IMR-90 (cell line): ENCODE measurements at regions not wholly inside any gene's neighbourhood (a gene's known extent, or its start where the extent isn't known, plus 50 kb on each side); places are given as distances from the start of the nearest gene placed in this dataset.

ENCODE experiments used
- ATAC-seq: fragments of 200-7000 bp; cut with Tn5 transposase; 2 replicates; pipeline ENCODE4 v1.9.1; 2020; ENCODE audit warnings: low read depth, mild to moderate bottlenecking, moderate library complexity
- BruUV-seq: library from RNA; stranded (reverse); fragments of 400-500 nt; replicated peaks from 2 replicates; lab custom pipeline; 2021; lab: Mats Ljungman, UMichigan
- CTCF ChIA-PET: fragments of 300-600 bp; formaldehyde crosslinking; extraction: SDS; loops from one replicate; lab custom pipeline; 2021; ENCODE audit warnings: antibody characterized with exemption; lab: Yijun Ruan, JAX
- POLR2A ChIA-PET: fragments of 300-600 bp; sonication (Branson Sonifier 250); formaldehyde crosslinking; loops from one replicate; lab custom pipeline; 2022; ENCODE audit warnings: antibody characterized with exemption; ENCODE audit not compliant: unreplicated experiment; lab: Charles Lee
- DNase-seq: peaks from one replicate; pipeline ENCODE4 v3.0.0; 2013
- H2AFZ ChIP-seq: replicated peaks from 2 replicates; pipeline ENCODE3; 2013; ENCODE audit warnings: low read length, mild to moderate bottlenecking; ENCODE audit not compliant: poor library complexity
- H2AK5ac ChIP-seq: 2 replicates; pipeline ENCODE4 v1.6.1; 2013; ENCODE audit warnings: low read depth, low read length, inconsistent platforms
- H2AK9ac ChIP-seq: replicated peaks from 2 replicates; pipeline ENCODE3; 2013; ENCODE audit warnings: mild to moderate bottlenecking, low read depth, low read length, moderate library complexity; ENCODE audit not compliant: poor library complexity
- H2BK120ac ChIP-seq: 2 replicates; pipeline ENCODE4 v1.6.1; 2013; ENCODE audit warnings: low read depth, low read length, inconsistent platforms
- H2BK15ac ChIP-seq: 3 replicates; pipeline ENCODE4 v1.6.1; 2013; ENCODE audit warnings: low read depth, low read length, inconsistent platforms
- H2BK20ac ChIP-seq: 2 replicates; pipeline ENCODE4 v1.6.1; 2013; ENCODE audit warnings: low read depth, mild to moderate bottlenecking, inconsistent platforms, low read length, moderate library complexity
- H2BK5ac ChIP-seq: 2 replicates; pipeline ENCODE4 v1.6.1; 2013; ENCODE audit warnings: mild to moderate bottlenecking, low read depth, low read length, inconsistent platforms; ENCODE audit not compliant: poor library complexity, severe bottlenecking
- H3K14ac ChIP-seq: replicated peaks from 2 replicates; pipeline ENCODE4 v1.6.1; 2013; ENCODE audit warnings: low read depth, low read length, inconsistent platforms
- H3K18ac ChIP-seq: 2 replicates; pipeline ENCODE4 v1.6.1; 2013; ENCODE audit warnings: low read depth, low read length, control low read depth
- H3K23ac ChIP-seq: 2 replicates; pipeline ENCODE4 v1.6.1; 2013; ENCODE audit warnings: low read depth, low read length, inconsistent platforms
- H3K27ac ChIP-seq: 2 replicates; pipeline ENCODE4 v1.5.1; 2013; ENCODE audit warnings: mild to moderate bottlenecking, control low read depth, low read length; ENCODE audit not compliant: insufficient read depth
- H3K27me3 ChIP-seq: 2 replicates; pipeline ENCODE4 v1.6.1; 2013; ENCODE audit warnings: low read length; ENCODE audit not compliant: control insufficient read depth, insufficient read depth
- H3K36me3 ChIP-seq: 2 replicates; pipeline ENCODE4 v1.6.1; 2013; ENCODE audit warnings: low read length, mixed read lengths; ENCODE audit not compliant: control insufficient read depth, insufficient read depth
- H3K4ac ChIP-seq: 2 replicates; pipeline ENCODE4 v1.6.1; 2013; ENCODE audit warnings: low read depth, low read length, inconsistent platforms
- H3K4me1 ChIP-seq: 2 replicates; pipeline ENCODE4 v1.6.1; 2013; ENCODE audit warnings: low read length, mixed read lengths; ENCODE audit not compliant: control insufficient read depth, insufficient read depth
- H3K4me2 ChIP-seq: 2 replicates; pipeline ENCODE4 v1.6.1; 2013; ENCODE audit warnings: low read depth, mild to moderate bottlenecking, control low read depth, low read length, moderate library complexity
- H3K4me3 ChIP-seq: 2 replicates; pipeline ENCODE4 v1.5.1; 2013; ENCODE audit warnings: low read depth, mild to moderate bottlenecking, control low read depth, low read length, moderate library complexity; ENCODE audit not compliant: insufficient read depth
- H3K56ac ChIP-seq: 2 replicates; pipeline ENCODE4 v1.6.1; 2013; ENCODE audit warnings: low read length, inconsistent platforms; ENCODE audit not compliant: insufficient read depth; ENCODE audit errors: extremely low read depth
- H3K79me1 ChIP-seq, 2 experiments: 2 replicates each; pipeline ENCODE4 v1.6.1; 2013; ENCODE audit warnings: low read length in 2 of 2, inconsistent platforms in 1 of 2, low read depth in 1 of 2
- H3K9ac ChIP-seq: 2 replicates; pipeline ENCODE4 v1.6.1; 2013; ENCODE audit warnings: low read depth, low read length, control low read depth
- H3K9me1 ChIP-seq: 2 replicates; pipeline ENCODE4 v1.6.1; 2013; ENCODE audit warnings: low read length, inconsistent platforms; ENCODE audit not compliant: insufficient read depth
- H3K9me3 ChIP-seq: 2 replicates; pipeline ENCODE4 v1.6.1; 2013; ENCODE audit warnings: low read length; ENCODE audit not compliant: control insufficient read depth, insufficient read depth
- H4K20me1 ChIP-seq: 2 replicates; pipeline ENCODE4 v1.6.1; 2013; ENCODE audit warnings: low read length, inconsistent platforms; ENCODE audit not compliant: insufficient read depth
- H4K5ac ChIP-seq: 2 replicates; pipeline ENCODE4 v1.6.1; 2013; ENCODE audit warnings: mild to moderate bottlenecking, low read depth, low read length, control low read depth
- H4K8ac ChIP-seq, 2 experiments: 2 replicates each; pipeline ENCODE4 v1.6.1; 2013; ENCODE audit warnings: low read depth in 2 of 2, low read length in 2 of 2, control low read depth in 1 of 2, inconsistent platforms in 1 of 2
- H4K91ac ChIP-seq: 2 replicates; pipeline ENCODE4 v1.6.1; 2013; ENCODE audit warnings: low read depth, low read length, inconsistent platforms; ENCODE audit not compliant: insufficient read depth
- CEBPB ChIP-seq: IDR thresholded peaks from 2 replicates; pipeline ENCODE4 v1.6.1; 2012; ENCODE audit warnings: low read depth, low read length, improper control_type of control experiment
- CTCF ChIP-seq: conservative IDR thresholded peaks from 2 replicates; pipeline ENCODE4 v1.5.1; 2012; ENCODE audit warnings: mild to moderate bottlenecking, low read depth, low read length, improper control_type of control experiment
- FOS ChIP-seq: fragments of 150-350 bp; IDR thresholded peaks from 2 replicates; pipeline ENCODE4 v1.6.1; 2016; ENCODE audit warnings: low read depth, low read length
- POLR2A ChIP-seq: IDR thresholded peaks from 2 replicates; pipeline ENCODE4 v1.6.1; 2012; ENCODE audit warnings: mild to moderate bottlenecking, low read depth, low read length
- RAD21 ChIP-seq: IDR thresholded peaks from 2 replicates; pipeline ENCODE4 v1.6.1; 2012; ENCODE audit warnings: low read length, improper control_type of control experiment
- WGBS, 2 experiments: methylation state at CpG; one replicate each; pipeline versions ENCODE4 v1.1.5 to v1.1.7; 2013; ENCODE audit warnings: missing lambda C conversion rate in 2 of 2; ENCODE audit not compliant: insufficient read length in 1 of 2; ENCODE audit errors: extremely low coverage in 2 of 2; 5-methylcytosine and 5-hydroxymethylcytosine counted together
- dilution Hi-C: fragments of 300-500 bp; cut with HindIII; formaldehyde crosslinking; loops from one replicate; pipeline ENCODE4 v1.14.3; 2018; ENCODE audit warnings: low sequenced_read_pairs; ENCODE audit not compliant: unreplicated experiment
- in situ Hi-C: fragments of 300-500 bp; cut with MboI; formaldehyde crosslinking; loops from 3 replicates; pipeline ENCODE4 v1.14.3; 2019; ENCODE audit warnings: low sequenced_read_pairs, inconsistent platforms, mixed read lengths
- intact Hi-C: fragments of 100-400 bp; cut with micrococcal nuclease; formaldehyde crosslinking; loops from 2 replicates; pipeline ENCODE4 v1.10.0; 2022
- TF ChIP-seq, protein P1 (sequence below): fragments of 150-350 bp; IDR thresholded peaks from 2 replicates; pipeline ENCODE4 v1.6.1; 2016; ENCODE audit warnings: low read depth, mild to moderate bottlenecking, low read length, moderate library complexity, borderline replicate concordance

DNA sequence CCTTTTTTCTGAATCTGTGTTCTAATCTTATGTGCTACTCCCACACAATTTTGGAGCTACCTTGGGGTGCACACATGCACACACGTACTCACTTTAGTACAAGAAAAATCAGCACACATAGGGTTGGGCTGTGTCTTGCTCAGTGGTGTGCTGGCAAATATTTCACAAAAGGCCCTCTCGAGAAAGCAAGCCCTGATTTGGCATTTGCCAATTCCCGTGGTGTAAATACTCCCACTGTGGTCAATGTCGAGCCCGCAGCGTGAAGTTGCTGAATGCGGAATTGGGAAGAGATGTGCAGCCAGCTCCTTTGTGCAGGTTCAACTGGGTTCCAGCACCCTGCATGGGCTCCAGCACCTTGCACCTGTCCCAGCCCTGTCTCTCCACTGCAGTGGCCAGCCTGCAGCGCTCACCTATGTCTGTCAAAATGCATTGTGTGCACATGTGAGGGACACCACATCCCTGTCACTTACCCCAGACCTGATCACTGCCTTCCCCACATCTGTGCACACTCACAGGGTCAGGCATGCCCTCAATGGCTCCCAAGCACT lies 78.4 kb upstream of the WNT4 start:
- no peaks in the 10 kb centered on the region for H3K4me1 ChIP-seq
- DNase-seq (no peak), ATAC-seq (no peak)
- no peak overlapping the region for H3K4ac ChIP-seq
- peaks cover 74% of the 10 kb centered on the region for H3K27me3 ChIP-seq
- TF ChIP-seq POLR2A, result no peak
- TF ChIP-seq CTCF, result no peak
- TF ChIP-seq RAD21, result no peak
- no peak for TF ChIP-seq FOS
- TF ChIP-seq, protein P1, sequence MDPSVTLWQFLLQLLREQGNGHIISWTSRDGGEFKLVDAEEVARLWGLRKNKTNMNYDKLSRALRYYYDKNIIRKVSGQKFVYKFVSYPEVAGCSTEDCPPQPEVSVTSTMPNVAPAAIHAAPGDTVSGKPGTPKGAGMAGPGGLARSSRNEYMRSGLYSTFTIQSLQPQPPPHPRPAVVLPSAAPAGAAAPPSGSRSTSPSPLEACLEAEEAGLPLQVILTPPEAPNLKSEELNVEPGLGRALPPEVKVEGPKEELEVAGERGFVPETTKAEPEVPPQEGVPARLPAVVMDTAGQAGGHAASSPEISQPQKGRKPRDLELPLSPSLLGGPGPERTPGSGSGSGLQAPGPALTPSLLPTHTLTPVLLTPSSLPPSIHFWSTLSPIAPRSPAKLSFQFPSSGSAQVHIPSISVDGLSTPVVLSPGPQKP, result no peak
- TF ChIP-seq CEBPB, result no peak
- intact Hi-C loops (no loop called here), in situ Hi-C loops (no loop called here), dilution Hi-C loops (no loop called here)
- no peak overlapping the region for H3K9ac ChIP-seq
- no TSS peak for BruUV-seq
- H3K4me2 ChIP-seq, result no peak overlapping the region
- POLR2A ChIA-PET, result no interaction called here
- CTCF ChIA-PET, result no interaction called here
- H3K14ac ChIP-seq, result no peak overlapping the region
- no peak overlapping the region for H3K18ac ChIP-seq
- no peak overlapping the region for H2AK9ac ChIP-seq
- peaks cover 9% of the 10 kb centered on the region for H3K9me3 ChIP-seq
- H3K4me3 ChIP-seq, result no peak overlapping the region
- H2BK20ac ChIP-seq, result no peak overlapping the region
- H4K91ac ChIP-seq, result no peak overlapping the region
- no peak overlapping the region for H2AFZ ChIP-seq
- no peak overlapping the region for H3K56ac ChIP-seq
- H3K23ac ChIP-seq, result no peak overlapping the region
- no peak overlapping the region for H3K27ac ChIP-seq
- no peaks in the 10 kb centered on the region; the same call in 1 of the 2 replicates for H3K9me1 ChIP-seq
- H3K36me3 ChIP-seq, result no peaks in the 10 kb centered on the region
- no peaks in the 10 kb centered on the region for H3K79me1 ChIP-seq
- no peaks in the 10 kb centered on the region for H4K20me1 ChIP-seq
- 69% methylated on average over 7 of the region's 8 CpGs; no CpG with 5 or more reads in 1 of the 2 experiments for WGBS, 2 experiments
- H2AK5ac ChIP-seq, result no peak overlapping the region
- no peak overlapping the region for H4K5ac ChIP-seq
- H4K8ac ChIP-seq, result no peak overlapping the region
- H2BK5ac ChIP-seq, result no peak overlapping the region
- H2BK120ac ChIP-seq, result no peak overlapping the region
- H2BK15ac ChIP-seq, result no peak overlapping the region
